ENCODE measurements at regions not wholly inside any gene's neighbourhood (a gene's known extent, or its start where the extent isn't known, plus 50 kb on each side); places are given as distances from the start of the nearest gene placed in this dataset.

DNA sequence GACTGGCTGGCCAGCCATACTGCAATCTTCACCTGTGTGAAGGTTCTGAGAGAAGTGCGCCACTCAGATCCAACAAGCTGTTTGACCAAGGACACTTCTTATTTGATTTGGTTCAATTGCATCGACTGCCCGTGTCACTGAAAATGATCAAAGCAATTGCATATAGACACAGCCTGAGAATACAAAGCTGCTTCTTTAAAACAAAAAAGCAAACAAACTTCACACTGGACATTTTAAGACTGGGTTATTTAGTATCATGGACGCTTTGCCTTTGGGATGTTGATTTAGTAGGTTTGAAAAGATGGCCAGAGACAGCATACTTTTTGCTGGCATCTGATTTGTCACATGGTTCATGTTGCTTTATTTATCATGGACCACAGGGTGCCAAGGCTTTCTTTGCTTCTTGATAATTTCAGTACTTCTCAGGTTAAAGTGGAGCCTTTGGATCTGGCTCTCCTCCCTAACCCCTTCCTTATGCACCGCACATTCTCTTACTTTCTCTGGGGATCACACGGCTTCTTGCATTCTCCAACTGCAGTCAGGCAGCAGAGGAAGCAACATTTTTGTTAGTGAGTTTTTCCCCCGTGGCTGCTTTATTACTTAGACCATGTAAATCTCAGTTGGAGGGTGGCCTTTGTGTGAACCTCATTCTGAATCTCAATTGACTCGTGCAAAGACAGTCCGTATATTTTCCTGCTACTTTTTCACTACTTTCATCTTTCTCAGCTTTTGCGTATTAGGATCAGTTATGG, 151.0 kb downstream of the CD47 start:
- Histone ChIP-seq H3K9ac (no peak overlapping the region), H3K27ac (no peak overlapping the region), H3K9me3 (ENCODE audit: low read depth) (no peaks in the 10 kb centered on the region), H3K4me2 (ENCODE audit: unreplicated experiment) (no peak overlapping the region), H3K27me3 (replicated peaks; ENCODE audit: insufficient read depth) (no peaks in the 10 kb centered on the region), H3F3A (ENCODE audit: insufficient read depth) (peaks cover 7% of the 10 kb centered on the region), H2AFZ (no peak overlapping the region), H3K79me2 (ENCODE audit: insufficient read depth) (no peaks in the 10 kb centered on the region), H3K4me3 (no peak overlapping the region), H3K9me2 (ENCODE audit: insufficient read depth) (no peaks in the 10 kb centered on the region), H3K36me3 (ENCODE audit: low read depth) (no peaks in the 10 kb centered on the region), H3K4me1 (ENCODE audit: insufficient read depth) (peaks cover 30% of the 10 kb centered on the region), H4K20me1 (ENCODE audit: insufficient read depth) (no peaks in the 10 kb centered on the region)
- TF ChIP-seq EZH2 (IDR thresholded peaks at IDR 0.05; ENCODE audit: insufficient read depth, poor library complexity, severe bottlenecking), result no peak
- TF ChIP-seq EZH2phosphoT487 (IDR thresholded peaks at IDR 0.05; ENCODE audit: insufficient read depth, low read depth), result no peak
- in situ Hi-C loops (cut with MboI), result no loop called here
- 60 to 62% methylated on average over 10 of the region's 10 CpGs for WGBS, 2 experiments (ENCODE audit: low coverage in 1 of 2, low lambda C conversion rate in 2 of 2, missing lambda C conversion rate in 2 of 2)
- no peak for DNase-seq

DNA sequence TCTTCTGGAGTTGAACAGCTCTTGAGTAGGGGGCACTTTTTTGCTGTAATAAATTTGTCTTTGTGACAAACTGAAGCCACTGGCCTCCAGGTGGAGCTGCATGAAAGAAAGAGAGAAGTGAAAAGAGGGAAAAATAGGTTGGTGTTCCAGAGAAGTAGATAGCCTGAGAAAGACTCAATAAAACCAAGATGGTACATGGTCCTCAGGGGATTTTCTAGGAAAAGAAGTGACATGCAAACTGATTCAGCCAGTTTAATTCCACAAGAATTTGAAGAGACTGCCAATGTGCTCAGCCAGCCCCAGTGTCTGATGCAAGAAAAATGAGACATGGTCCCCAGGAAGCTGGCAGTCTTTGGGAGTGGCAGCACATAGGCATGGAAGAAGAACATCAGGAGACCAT, 152.7 kb downstream of the CD47 start:
- no peaks in the 10 kb centered on the region for H3K9me2 ChIP-seq (ENCODE audit: insufficient read depth)
- in situ Hi-C loops (cut with MboI), result no loop called here
- H2AFZ ChIP-seq, result no peak overlapping the region
- peaks cover 16% of the 10 kb centered on the region for H3K4me1 ChIP-seq (ENCODE audit: insufficient read depth)
- H3K4me3 ChIP-seq, result no peak overlapping the region
- no peak overlapping the region for H3K9ac ChIP-seq
- H3K79me2 ChIP-seq (ENCODE audit: insufficient read depth), result no peaks in the 10 kb centered on the region
- H3K4me2 ChIP-seq (ENCODE audit: unreplicated experiment), result no peak overlapping the region
- H3K9me3 ChIP-seq (ENCODE audit: low read depth), result no peaks in the 10 kb centered on the region
- H3K27ac ChIP-seq, result peak overlapping the region; percentile 32; the same call in 1 of the 2 replicates
- H3F3A ChIP-seq (ENCODE audit: insufficient read depth), result no peaks in the 10 kb centered on the region
- no peaks in the 10 kb centered on the region for H3K36me3 ChIP-seq (ENCODE audit: low read depth)
- peak; percentile 89 for DNase-seq
- H4K20me1 ChIP-seq (ENCODE audit: insufficient read depth), result no peaks in the 10 kb centered on the region
- TF ChIP-seq EZH2 (IDR thresholded peaks at IDR 0.05; ENCODE audit: insufficient read depth, poor library complexity, severe bottlenecking) (no peak), EZH2phosphoT487 (IDR thresholded peaks at IDR 0.05; ENCODE audit: insufficient read depth, low read depth) (no peak)
- H3K27me3 ChIP-seq (replicated peaks; ENCODE audit: insufficient read depth), result no peaks in the 10 kb centered on the region

DNA sequence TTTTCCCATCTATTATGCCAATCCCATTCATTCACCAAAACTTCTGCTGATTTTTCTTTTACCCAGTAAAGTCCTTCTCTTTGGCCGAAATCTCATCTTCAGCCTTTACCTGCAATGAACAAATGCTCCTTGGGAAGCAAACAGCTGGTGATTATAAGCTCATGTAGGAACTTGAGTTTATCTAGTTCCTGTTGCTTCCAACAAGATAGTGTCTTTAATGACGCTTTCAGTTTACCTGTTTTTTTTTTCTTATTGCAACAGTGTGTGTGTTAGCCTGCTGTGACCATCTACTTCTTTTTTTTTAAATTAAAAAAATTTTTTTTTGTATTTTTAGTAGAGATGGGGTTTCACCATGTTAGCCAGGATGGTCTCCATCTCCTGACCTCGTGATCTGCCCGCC, 156.0 kb downstream of the CD47 start:
- Histone ChIP-seq H2AFZ (no peak overlapping the region), H3K4me3 (no peak overlapping the region), H3K36me3 (ENCODE audit: low read depth) (no peaks in the 10 kb centered on the region), H3K9me3 (ENCODE audit: low read depth) (no peaks in the 10 kb centered on the region), H4K20me1 (ENCODE audit: insufficient read depth) (no peaks in the 10 kb centered on the region), H3K9ac (no peak overlapping the region), H3K4me2 (ENCODE audit: unreplicated experiment) (no peak overlapping the region), H3K79me2 (ENCODE audit: insufficient read depth) (no peaks in the 10 kb centered on the region), H3K27ac (no peak overlapping the region), H3K4me1 (ENCODE audit: insufficient read depth) (peaks cover 8% of the 10 kb centered on the region), H3K9me2 (ENCODE audit: insufficient read depth) (no peaks in the 10 kb centered on the region), H3F3A (ENCODE audit: insufficient read depth) (no peaks in the 10 kb centered on the region), H3K27me3 (replicated peaks; ENCODE audit: insufficient read depth) (no peaks in the 10 kb centered on the region)
- in situ Hi-C loops (cut with MboI), result no loop called here
- DNase-seq, result no peak
- TF ChIP-seq EZH2phosphoT487 (IDR thresholded peaks at IDR 0.05; ENCODE audit: insufficient read depth, low read depth), result no peak
- no peak for TF ChIP-seq EZH2 (IDR thresholded peaks at IDR 0.05; ENCODE audit: insufficient read depth, poor library complexity, severe bottlenecking)
- WGBS, 2 experiments (ENCODE audit: low coverage in 1 of 2, low lambda C conversion rate in 2 of 2, missing lambda C conversion rate in 2 of 2), result 77 to 85% methylated on average over 4 of the region's 4 CpGs

DNA sequence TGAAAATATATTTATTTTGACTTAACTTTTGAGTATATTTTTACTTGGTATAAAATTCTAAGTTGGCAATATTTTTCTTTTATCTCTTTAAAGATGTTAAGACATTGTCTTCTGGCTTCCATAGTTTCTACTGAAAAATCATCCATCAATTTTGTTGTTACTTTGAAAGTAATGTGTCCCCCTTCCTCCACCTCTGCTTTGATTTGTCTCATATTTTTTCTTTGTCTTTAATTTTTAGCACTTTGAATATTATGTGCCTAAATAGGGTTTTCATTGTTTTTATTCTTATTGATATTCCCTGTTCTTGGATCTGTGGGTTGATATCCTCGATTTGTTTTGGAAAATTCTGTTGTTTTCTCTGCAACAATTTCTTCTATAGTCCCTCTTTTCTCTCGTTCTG, 157.4 kb downstream of the CD47 start:
- in situ Hi-C loops (cut with MboI), result no loop called here
- WGBS, 2 experiments (ENCODE audit: low coverage in 1 of 2, low lambda C conversion rate in 2 of 2, missing lambda C conversion rate in 2 of 2), result 43 to 58% methylated on average over 2 of the region's 2 CpGs

DNA sequence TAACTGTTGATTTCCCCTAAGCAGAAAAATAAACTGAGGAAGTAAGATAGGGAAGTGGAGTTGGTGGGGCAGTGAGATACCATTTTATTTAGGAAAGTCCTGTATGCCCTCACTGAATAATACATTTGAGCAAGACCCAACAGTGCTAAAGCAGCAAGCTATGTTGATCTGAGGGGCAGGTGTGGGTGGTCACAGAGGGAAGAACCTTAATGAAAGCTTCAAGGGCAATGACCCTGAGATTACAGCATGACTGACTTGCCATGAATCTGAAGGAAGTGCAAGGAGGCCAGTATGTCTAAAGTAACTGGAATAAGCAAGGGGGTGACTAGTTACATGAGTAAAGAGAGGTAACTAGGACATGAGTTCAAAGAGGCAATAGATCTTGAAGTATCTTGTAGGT, 159.5 kb downstream of the CD47 start:
- no peak for TF ChIP-seq EZH2phosphoT487 (IDR thresholded peaks at IDR 0.05; ENCODE audit: insufficient read depth, low read depth)
- in situ Hi-C loops (cut with MboI), result no loop called here
- no peaks in the 10 kb centered on the region for H3F3A ChIP-seq (ENCODE audit: insufficient read depth)

More for the DNA sequence above, 157.4 kb downstream of the CD47 start:
- no peak overlapping the region for H2AFZ ChIP-seq
- no peak overlapping the region for H3K4me2 ChIP-seq (ENCODE audit: unreplicated experiment)
- H3K4me3 ChIP-seq, result no peak overlapping the region
- H3K4me1 ChIP-seq (ENCODE audit: insufficient read depth), result peaks cover 6% of the 10 kb centered on the region
- H3K9me2 ChIP-seq (ENCODE audit: insufficient read depth), result no peaks in the 10 kb centered on the region
- no peak for DNase-seq
- H3F3A ChIP-seq (ENCODE audit: insufficient read depth), result no peaks in the 10 kb centered on the region
- H3K79me2 ChIP-seq (ENCODE audit: insufficient read depth), result no peaks in the 10 kb centered on the region
- H3K27me3 ChIP-seq (replicated peaks; ENCODE audit: insufficient read depth), result no peaks in the 10 kb centered on the region
- no peaks in the 10 kb centered on the region for H4K20me1 ChIP-seq (ENCODE audit: insufficient read depth)
- H3K9me3 ChIP-seq (ENCODE audit: low read depth), result no peaks in the 10 kb centered on the region
- no peak overlapping the region for H3K27ac ChIP-seq
- no peak overlapping the region for H3K9ac ChIP-seq
- TF ChIP-seq EZH2phosphoT487 (IDR thresholded peaks at IDR 0.05; ENCODE audit: insufficient read depth, low read depth), result no peak
- no peak for TF ChIP-seq EZH2 (IDR thresholded peaks at IDR 0.05; ENCODE audit: insufficient read depth, poor library complexity, severe bottlenecking)
- H3K36me3 ChIP-seq (ENCODE audit: low read depth), result no peaks in the 10 kb centered on the region

More for the DNA sequence above, 159.5 kb downstream of the CD47 start:
- Histone ChIP-seq H3K36me3 (ENCODE audit: low read depth) (no peaks in the 10 kb centered on the region), H3K79me2 (ENCODE audit: insufficient read depth) (no peaks in the 10 kb centered on the region), H4K20me1 (ENCODE audit: insufficient read depth) (no peaks in the 10 kb centered on the region), H3K9me3 (ENCODE audit: low read depth) (no peaks in the 10 kb centered on the region), H3K4me2 (ENCODE audit: unreplicated experiment) (no peak overlapping the region), H3K9me2 (ENCODE audit: insufficient read depth) (no peaks in the 10 kb centered on the region), H3K9ac (no peak overlapping the region), H3K27ac (no peak overlapping the region), H3K27me3 (replicated peaks; ENCODE audit: insufficient read depth) (no peaks in the 10 kb centered on the region), H3K4me3 (no peak overlapping the region), H2AFZ (no peak overlapping the region), H3K4me1 (ENCODE audit: insufficient read depth) (0 out of 2 replicates have a peak, but pooled peaks cover 3% of the 10 kb centered on the region)
- DNase-seq, result no peak
